ENCODE measurements at regions not wholly inside any gene's neighbourhood (a gene's known extent, or its start where the extent isn't known, plus 50 kb on each side); places are given as distances from the start of the nearest gene placed in this dataset.

DNA sequence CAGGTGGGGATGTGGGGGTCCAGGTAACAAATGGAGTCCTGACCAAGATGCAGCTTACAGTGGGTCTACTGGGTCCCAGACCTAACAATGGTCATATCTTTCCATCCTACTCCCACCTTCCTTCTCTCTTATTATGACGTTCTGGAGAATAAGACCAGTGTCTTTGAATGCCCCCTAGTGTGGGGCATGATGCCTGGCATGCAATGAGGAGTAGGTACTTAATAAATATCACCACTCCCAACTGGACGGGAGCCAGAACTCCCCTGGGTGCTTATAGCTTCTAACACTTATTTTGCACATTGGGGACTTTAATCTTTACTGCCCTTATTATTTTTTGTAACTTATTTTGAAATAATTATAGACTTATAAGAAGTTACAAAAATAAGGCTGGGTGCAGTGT, 98.2 kb downstream of the NDFIP1 start:
- no peak overlapping the region for H3K27ac ChIP-seq
- no peak for DNase-seq
- H3K4me3 ChIP-seq = no peak overlapping the region
- no peaks in the 10 kb centered on the region for H3K27me3 ChIP-seq
- WGBS, 2 donors = 46 to 49% methylated on average over 2 of the region's 2 CpGs
- no peaks in the 10 kb centered on the region for H3K9me3 ChIP-seq
- no peaks in the 10 kb centered on the region for H3K36me3 ChIP-seq
- no peaks in the 10 kb centered on the region for H3K4me1 ChIP-seq
- TF ChIP-seq, protein P1, sequence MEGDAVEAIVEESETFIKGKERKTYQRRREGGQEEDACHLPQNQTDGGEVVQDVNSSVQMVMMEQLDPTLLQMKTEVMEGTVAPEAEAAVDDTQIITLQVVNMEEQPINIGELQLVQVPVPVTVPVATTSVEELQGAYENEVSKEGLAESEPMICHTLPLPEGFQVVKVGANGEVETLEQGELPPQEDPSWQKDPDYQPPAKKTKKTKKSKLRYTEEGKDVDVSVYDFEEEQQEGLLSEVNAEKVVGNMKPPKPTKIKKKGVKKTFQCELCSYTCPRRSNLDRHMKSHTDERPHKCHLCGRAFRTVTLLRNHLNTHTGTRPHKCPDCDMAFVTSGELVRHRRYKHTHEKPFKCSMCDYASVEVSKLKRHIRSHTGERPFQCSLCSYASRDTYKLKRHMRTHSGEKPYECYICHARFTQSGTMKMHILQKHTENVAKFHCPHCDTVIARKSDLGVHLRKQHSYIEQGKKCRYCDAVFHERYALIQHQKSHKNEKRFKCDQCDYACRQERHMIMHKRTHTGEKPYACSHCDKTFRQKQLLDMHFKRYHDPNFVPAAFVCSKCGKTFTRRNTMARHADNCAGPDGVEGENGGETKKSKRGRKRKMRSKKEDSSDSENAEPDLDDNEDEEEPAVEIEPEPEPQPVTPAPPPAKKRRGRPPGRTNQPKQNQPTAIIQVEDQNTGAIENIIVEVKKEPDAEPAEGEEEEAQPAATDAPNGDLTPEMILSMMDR (IDR thresholded peaks at IDR 0.05) = no peak
- no peak for TF ChIP-seq POLR2A (IDR thresholded peaks at IDR 0.05)
- no peak for ATAC-seq (ENCODE audit: low FRiP score in 2 of 2)

DNA sequence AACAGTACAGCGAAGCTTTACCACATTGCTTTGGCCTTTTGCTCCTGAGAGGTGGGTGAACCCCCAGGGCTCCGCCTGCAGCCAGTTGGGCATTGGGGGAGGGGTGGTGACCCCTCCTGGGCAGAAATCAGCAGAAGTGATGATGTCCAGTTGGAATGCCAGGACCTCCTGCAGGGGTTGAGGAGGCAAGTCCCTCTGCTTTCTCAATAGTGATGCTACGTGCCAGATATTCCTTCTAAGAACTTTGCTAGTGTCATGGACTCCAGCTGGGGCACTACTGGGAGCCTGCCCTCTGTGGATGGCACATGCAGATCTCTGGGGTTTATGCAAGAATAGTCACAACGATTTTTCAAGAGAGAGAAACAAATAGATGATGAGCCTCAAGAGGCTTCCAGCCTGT, 95.6 kb downstream of the NDFIP1 start:
- Histone ChIP-seq H3K9me3 (no peaks in the 10 kb centered on the region), H3K27ac (no peak overlapping the region), H3K36me3 (no peaks in the 10 kb centered on the region), H3K4me3 (no peak overlapping the region), H3K4me1 (no peaks in the 10 kb centered on the region), H3K27me3 (no peaks in the 10 kb centered on the region)
- ATAC-seq (ENCODE audit: low FRiP score in 2 of 2) = no peak
- no peak for TF ChIP-seq POLR2AphosphoS5 (IDR thresholded peaks at IDR 0.05)
- TF ChIP-seq, protein P1 (IDR thresholded peaks at IDR 0.05) = no peak
- TF ChIP-seq POLR2A (IDR thresholded peaks at IDR 0.05) = no peak
- TF ChIP-seq EP300 (IDR thresholded peaks at IDR 0.05) = no peak
- 74 to 84% methylated on average over 4 of the region's 4 CpGs for WGBS, 2 donors
- no peak for DNase-seq

Data from upper lobe of left lung (tissue), 6 donors.